Left cardiac atrium (tissue), 4 donors: ENCODE measurements at regions not wholly inside any gene's neighbourhood (a gene's known extent, or its start where the extent isn't known, plus 50 kb on each side); places are given as distances from the start of the nearest gene placed in this dataset.
"Not testable (repeated sequence)": the region's sequence is repeated elsewhere in the genome, so short reads cannot be mapped to it uniquely, and the experiment has no call there.

ENCODE experiments used
- ATAC-seq, 2 donors: fragments of 200-7000 bp; cut with Tn5 transposase; one replicate each; pipeline ENCODE4 v1.9.1; 2020; ENCODE audit warnings: mild to moderate bottlenecking in 2 of 2, moderate library complexity in 2 of 2
- DNase-seq: peaks from one replicate; pipeline ENCODE4 v3.0.0-alpha.2; 2020
- intact Hi-C, 2 donors: fragments of 100-400 bp; cut with DNase I; formaldehyde crosslinking; loops; one replicate each; pipeline versions ENCODE4 v1.14.1 to v1.15.1; 2022 to 2023
- donor health status: DM: no; HTN: yes; CAD: no.
- donor health status: DM: no; HTN: yes; CAD: no; lungs with severe emphysema.
- donor health status: DM: yes; HTN: yes; CAD: no.
- donor health status: Dilated cardiomyopathy.

- ATAC-seq = no peak
- intact Hi-C loops = no loop called here
- DNase-seq = no peak
Measured at GRCh38 chr13:53439439-53440225, 411.0 kb downstream of the OLFM4 start.

GRCh38 chr13:53442979-53443378, 414.4 kb downstream of the OLFM4 start:
- DNase-seq (no peak), ATAC-seq (no peak)
- intact Hi-C loops = no loop called here

DNA sequence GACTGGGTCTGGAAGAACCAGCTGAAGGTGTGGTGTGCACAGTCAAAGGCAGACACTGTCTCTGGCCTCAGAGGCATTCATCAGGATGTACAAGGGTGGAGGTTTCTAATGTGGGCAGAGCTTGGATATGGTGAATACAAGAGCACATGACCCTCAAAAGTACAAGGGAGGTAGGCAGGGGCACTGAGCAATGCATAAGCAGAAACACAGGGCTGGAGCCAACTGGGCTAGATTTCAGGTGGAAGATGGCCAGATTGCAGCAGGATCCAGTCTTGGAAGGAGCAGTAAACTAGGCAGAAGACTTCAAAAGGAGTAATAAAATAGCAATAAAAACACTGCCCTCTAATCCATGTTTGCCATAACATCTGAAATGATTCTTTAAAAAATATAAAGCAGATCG, 417.1 kb downstream of the OLFM4 start:
- intact Hi-C loops = no loop called here
- DNase-seq (no peak), ATAC-seq (no peak)

- DNase-seq (no peak), ATAC-seq (no peak)
- intact Hi-C loops = no loop called here
Measured at GRCh38 chr13:53447456-53447855, 418.8 kb downstream of the OLFM4 start.

GRCh38 chr13:53447863-53448262, 419.2 kb downstream of the OLFM4 start:
- ATAC-seq (no peak), DNase-seq (no peak)
- intact Hi-C loops = no loop called here

- DNase-seq, ATAC-seq, intact Hi-C loops: not testable (repeated sequence)
Measured at GRCh38 chr13:53452263-53452808, 423.7 kb downstream of the OLFM4 start.

DNA sequence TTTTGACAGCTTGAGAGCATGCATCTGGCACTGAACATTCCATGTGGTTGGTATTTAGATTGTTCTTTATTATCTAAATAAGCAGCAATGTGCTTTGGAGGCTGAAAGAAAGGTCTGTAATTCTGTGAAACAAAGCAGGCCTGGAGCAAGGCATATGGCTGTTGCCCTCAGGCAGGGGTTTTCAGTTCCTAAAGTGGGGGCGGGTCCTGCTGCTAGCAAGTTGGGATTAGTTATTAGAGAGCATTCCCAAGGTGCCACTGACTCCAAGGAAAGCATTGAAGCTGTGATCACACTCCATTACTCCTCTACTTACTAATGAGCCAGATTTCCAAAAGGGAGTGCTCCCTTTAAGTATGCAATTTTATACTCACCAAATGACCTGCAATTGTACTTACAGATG, 432.2 kb downstream of the OLFM4 start:
- no peak for DNase-seq
- ATAC-seq = no peak
- intact Hi-C loops = no loop called here

- DNase-seq (no peak), ATAC-seq (no peak)
- intact Hi-C loops = no loop called here
Measured at GRCh38 chr13:53463106-53463505, 434.5 kb downstream of the OLFM4 start.

DNA sequence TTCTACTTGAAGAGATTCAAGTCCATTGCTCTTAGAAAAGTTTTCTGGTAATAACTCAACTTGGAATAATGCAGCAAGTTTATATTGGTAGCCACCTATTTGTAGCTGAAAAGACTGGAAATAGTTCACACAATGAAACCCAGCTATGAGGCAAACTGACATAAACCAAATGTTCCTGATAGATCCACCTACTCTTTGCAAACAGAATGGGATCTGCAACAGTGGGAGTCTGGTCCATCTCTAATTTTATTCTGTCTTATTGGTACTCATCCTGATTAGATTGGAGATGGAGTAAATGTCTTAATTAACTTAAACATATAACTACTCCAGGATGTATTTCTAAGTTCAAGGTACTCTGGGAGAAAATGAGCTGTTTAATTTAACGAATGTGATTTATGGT, 438.0 kb downstream of the OLFM4 start:
- intact Hi-C loops = no loop called here
- ATAC-seq (no peak), DNase-seq (no peak)

GRCh38 chr13:53473397-53473796, 444.8 kb downstream of the OLFM4 start:
- intact Hi-C loops = no loop called here
- no peak for ATAC-seq

DNA sequence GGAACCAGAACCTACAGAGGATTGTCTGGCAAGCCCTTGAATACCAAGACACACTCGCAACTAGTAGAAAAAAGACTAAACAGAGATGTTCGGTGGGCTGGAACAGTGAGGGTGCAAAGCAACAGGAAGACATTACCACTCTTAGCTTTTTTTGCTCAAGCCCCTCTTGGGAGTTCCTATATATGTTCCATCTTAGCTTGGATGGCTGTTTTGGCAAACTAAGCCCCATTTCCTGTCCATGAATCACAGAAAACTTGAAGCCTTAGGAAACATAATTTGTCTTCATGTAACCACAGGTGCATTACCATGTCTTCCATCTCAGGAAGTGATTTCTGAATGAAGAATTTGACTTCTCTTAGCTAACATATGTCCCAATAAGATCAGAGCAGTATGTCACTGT, 446.3 kb downstream of the OLFM4 start:
- intact Hi-C loops = no loop called here

More at GRCh38 chr13:53473397-53473796, 444.8 kb downstream of the OLFM4 start:
- no peak for DNase-seq

GRCh38 chr13:53490752-53491151, 462.1 kb downstream of the OLFM4 start:
- DNase-seq (no peak), ATAC-seq (no peak)
- intact Hi-C loops = no loop called here

More for the DNA sequence above, 446.3 kb downstream of the OLFM4 start:
- no peak for ATAC-seq
- no peak for DNase-seq

DNA sequence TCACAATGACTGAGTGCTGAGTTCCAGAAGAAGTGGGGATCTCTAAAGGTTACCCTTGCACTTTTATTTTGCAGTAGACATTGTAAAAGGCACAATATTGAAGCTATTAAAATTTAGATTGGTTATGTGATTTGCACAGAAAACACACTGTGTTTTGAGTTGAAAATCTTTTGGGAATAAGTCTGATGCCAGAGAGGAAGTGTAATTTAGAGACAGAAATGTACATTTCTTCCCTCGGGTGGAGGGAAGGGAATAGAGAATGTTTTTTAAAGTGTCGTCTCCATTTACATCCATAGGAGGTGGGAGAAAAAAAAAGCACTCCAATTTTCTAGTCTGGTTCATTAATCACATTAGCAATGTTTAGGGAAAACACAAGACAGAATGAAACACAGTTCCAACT, 465.8 kb downstream of the OLFM4 start:
- DNase-seq (no peak), ATAC-seq (no peak)
- intact Hi-C loops = no loop called here

DNA sequence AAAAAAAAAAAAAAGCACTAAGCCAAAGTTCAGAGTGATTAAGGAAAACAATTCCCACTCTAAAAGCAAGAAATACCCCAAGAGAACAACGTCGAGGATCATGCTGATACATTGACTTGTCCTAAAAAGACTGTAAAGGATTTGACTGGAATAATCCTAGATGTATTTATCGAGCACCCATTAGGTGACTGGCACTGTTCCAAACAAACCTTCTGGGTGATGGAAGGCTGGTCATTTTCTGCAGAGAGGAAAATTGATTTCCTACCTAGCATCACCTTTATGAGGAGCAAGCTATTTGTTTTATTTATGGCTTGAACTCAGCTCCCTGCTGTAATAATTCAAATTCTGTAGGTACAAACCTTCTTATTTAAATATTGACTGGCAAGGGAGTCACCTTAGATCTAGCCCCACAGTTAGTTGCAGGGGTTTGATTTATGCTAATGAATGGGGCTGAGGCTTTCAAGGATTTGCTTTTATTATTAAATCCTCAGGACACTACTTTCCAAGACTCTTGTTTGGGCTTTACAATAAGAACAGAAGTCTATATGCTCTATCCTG, 471.0 kb downstream of the OLFM4 start:
- no peak for ATAC-seq
- intact Hi-C loops = no loop called here
- DNase-seq = no peak

- ATAC-seq = no peak
- no peak for DNase-seq
- intact Hi-C loops = no loop called here
Measured at GRCh38 chr13:53501387-53501786, 472.8 kb downstream of the OLFM4 start.

DNA sequence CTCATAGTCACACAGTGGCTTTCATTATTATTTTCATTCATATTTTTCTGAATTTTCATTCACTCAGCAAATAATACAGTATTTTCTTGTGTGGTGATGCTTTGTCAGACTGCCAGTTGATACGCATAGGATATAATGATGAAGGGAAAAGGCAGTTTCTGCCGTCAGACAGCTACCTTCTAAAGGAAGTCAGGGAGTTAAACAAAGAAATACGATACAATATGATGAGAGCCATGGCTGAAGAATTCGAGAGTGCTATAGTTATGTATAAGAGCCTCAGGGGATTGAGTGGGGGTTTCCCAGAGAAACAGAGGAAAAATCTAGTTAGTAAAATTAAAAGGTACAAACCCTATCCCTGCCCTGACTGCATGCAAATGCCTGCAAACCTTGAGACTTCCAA, 479.1 kb downstream of the OLFM4 start:
- ATAC-seq = no peak
- no peak for DNase-seq
- intact Hi-C loops = no loop called here

DNA sequence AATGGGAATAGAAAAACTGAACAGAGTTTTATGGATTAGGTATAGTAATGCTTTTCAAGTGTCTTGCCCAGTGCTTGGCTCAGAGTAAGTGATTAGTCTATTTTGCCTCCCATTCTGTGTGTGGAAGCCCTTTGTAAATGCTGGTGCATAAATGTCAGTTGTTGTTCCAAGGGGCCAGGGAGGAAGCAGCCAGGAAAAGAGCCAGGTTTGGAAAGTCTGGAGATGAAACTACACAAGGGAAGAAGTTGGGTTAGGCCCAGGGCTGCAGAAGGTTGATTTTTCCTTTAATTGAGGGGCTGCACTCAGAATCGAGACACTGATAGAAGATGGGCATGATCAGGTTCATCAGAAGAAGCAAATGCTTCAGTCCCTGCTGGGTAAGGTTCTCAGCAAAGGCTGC, 484.0 kb downstream of the OLFM4 start:
- intact Hi-C loops = no loop called here
- ATAC-seq (no peak), DNase-seq (no peak)

DNA sequence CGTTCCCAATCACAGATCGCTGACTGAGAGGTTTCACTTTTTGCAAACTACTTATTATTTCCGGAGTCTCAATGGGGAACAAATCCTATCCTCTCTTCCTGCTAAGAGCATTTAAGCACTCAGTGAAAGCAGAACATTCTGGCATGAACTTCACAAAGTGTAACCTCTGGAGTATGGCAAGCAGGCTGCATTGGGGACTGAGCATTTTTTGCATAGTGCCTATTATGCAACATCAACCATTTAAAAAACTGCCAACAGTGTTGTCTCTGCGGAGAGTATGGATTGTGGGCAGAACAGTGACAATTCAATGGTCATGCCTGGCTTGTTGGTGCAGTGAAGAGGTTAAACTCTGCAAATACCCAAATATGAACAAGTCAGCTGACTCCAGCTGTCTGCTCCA, 484.6 kb downstream of the OLFM4 start:
- ATAC-seq = peak in 1 of 2 donors; percentile 23
- intact Hi-C loops = no loop called here
- DNase-seq = no peak

DNA sequence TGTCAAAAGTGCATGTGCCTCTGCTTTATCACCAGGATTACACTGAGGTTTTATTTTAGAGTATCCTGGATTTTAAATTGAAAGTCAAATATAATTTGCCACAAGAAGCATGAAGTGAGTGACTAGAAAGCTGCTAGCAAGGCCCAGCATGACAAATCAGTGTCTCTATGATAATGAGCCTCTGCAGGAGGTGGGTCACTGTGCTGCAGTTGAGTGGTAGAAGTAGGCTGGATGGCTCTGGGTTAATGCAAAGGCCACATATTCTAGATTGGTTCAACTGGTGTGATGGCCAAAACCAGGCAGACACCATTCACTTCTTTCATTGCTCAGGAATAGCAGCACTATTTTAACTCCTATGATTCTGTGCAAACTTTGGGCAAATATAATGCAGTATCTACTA, 491.5 kb downstream of the OLFM4 start:
- intact Hi-C loops = no loop called here
- no peak for ATAC-seq
- DNase-seq = no peak

DNA sequence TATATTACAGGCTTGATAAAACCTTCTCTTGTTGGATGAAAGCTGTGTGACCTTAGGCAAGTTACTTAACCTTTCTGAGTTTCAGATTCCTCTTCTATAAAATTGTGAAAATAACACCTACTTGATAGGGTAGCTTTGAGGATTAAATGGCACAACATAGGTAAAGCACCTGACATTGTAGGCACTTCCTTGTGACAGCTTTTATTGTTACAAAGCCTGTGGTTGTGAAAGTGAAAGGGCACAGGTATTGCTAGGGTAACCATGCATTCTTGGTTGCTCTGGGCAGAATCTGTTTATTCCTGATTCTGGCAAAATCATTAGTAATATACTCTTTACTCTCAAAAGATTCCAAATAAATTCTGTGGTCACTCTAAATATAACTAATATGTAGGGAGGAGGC, 493.4 kb downstream of the OLFM4 start:
- DNase-seq (no peak), ATAC-seq (no peak)
- intact Hi-C loops = no loop called here

- ATAC-seq (no peak), DNase-seq (no peak)
- intact Hi-C loops = no loop called here
Measured at GRCh38 chr13:53537586-53537985, 509.0 kb downstream of the OLFM4 start.
